Thoracic aorta (tissue), 2 donors: ENCODE measurements at regions not wholly inside any gene's neighbourhood (a gene's known extent, or its start where the extent isn't known, plus 50 kb on each side); places are given as distances from the start of the nearest gene placed in this dataset.

ENCODE experiments used
- ATAC-seq: fragments of 150-250 bp; one replicate; pipeline ENCODE4 v1.8.0; 2017; ENCODE audit warnings: low read depth; ENCODE audit not compliant: insufficient number of reproducible peaks, low FRiP score
- DNase-seq: peaks from one replicate; pipeline ENCODE4 v3.0.0-alpha.2; 2020; ENCODE audit warnings: low spot score
- H3K27ac ChIP-seq, 2 donors: fragments of 200-600 bp; sonication (generic); 1 replicate in 1 of 2; 2 replicates in 1 of 2; pipeline ENCODE4 v1.5.1; 2016; ENCODE audit warnings: mild to moderate bottlenecking in 2 of 2, moderate library complexity in 2 of 2
- H3K27me3 ChIP-seq: fragments of 200-600 bp; sonication (generic); replicated peaks from 2 replicates; pipeline ENCODE4 v1.6.0; 2016; ENCODE audit warnings: mild to moderate bottlenecking; ENCODE audit not compliant: insufficient read depth
- H3K36me3 ChIP-seq: fragments of 200-600 bp; sonication (generic); one replicate; pipeline ENCODE4 v1.5.1; 2016
- H3K4me1 ChIP-seq, 2 donors: fragments of 200-600 bp; sonication (generic); 1 replicate in 1 of 2; 2 replicates in 1 of 2; pipeline versions ENCODE4 v1.5.1 to v1.6.0; 2016; ENCODE audit warnings: low read depth in 2 of 2, mild to moderate bottlenecking in 1 of 2; ENCODE audit not compliant: control insufficient read depth in 1 of 2
- H3K4me3 ChIP-seq: fragments of 200-600 bp; sonication (generic); 2 replicates; pipeline ENCODE4 v1.5.1; 2016; ENCODE audit warnings: mild to moderate bottlenecking
- H3K9me3 ChIP-seq: fragments of 200-600 bp; sonication (generic); 2 replicates; pipeline ENCODE4 v1.5.1; 2016
- TF ChIP-seq, protein P1 (sequence below): fragments of 200-600 bp; sonication (generic); IDR thresholded peaks from one replicate; pipeline ENCODE4 v1.5.1; 2019; ENCODE audit warnings: antibody characterized with exemption

DNA sequence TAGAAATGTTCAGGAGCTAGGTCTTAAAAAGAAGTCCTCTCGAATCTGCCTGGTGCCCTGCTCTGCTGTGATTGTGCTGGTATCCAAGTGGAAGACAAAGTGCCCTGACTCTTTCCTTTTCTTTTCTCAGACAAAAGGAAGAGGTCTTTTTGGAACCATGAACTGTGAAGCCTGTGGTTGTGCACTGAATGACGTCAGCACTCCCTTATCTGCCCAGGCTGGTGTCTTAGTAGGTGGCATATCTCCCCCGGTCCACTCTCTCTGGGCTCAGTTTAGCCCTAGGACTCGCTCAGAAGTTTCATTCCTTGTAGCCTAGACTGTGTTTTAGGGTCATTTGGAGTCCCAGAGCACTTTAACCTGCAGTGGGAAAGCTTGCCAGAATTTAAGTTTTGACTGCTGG lies 400.3 kb upstream of the CT83 start:
- TF ChIP-seq, protein P1, sequence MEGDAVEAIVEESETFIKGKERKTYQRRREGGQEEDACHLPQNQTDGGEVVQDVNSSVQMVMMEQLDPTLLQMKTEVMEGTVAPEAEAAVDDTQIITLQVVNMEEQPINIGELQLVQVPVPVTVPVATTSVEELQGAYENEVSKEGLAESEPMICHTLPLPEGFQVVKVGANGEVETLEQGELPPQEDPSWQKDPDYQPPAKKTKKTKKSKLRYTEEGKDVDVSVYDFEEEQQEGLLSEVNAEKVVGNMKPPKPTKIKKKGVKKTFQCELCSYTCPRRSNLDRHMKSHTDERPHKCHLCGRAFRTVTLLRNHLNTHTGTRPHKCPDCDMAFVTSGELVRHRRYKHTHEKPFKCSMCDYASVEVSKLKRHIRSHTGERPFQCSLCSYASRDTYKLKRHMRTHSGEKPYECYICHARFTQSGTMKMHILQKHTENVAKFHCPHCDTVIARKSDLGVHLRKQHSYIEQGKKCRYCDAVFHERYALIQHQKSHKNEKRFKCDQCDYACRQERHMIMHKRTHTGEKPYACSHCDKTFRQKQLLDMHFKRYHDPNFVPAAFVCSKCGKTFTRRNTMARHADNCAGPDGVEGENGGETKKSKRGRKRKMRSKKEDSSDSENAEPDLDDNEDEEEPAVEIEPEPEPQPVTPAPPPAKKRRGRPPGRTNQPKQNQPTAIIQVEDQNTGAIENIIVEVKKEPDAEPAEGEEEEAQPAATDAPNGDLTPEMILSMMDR, result no peak
- Histone ChIP-seq H3K4me3 (no peak overlapping the region), H3K27me3 (no peaks in the 10 kb centered on the region), H3K4me1 (no peaks in the 10 kb centered on the region), H3K27ac (no peak overlapping the region), H3K36me3 (no peaks in the 10 kb centered on the region), H3K9me3 (no peaks in the 10 kb centered on the region)
- no peak for ATAC-seq
- no peak for DNase-seq

DNA sequence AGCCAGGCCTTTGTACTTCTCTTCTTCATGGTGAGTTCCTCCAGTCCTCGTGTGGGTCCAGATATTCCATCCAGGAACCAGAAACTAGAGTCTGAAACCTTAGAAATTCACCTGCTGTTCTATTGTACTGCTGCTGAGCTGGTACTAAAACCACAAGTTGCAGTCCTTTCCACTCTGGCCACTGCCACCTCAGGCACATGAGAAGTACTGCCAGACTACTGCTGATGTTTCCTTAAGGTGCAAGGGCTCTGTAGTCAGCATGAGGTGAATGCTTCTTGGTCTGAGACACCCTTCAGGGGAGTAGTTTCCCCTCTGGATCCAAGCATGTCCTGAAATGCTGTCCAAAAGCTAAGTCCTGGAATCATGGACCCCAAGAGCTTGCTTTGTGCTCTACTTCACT lies 399.6 kb upstream of the CT83 start:
- H3K36me3 ChIP-seq, result no peaks in the 10 kb centered on the region
- H3K27me3 ChIP-seq, result no peaks in the 10 kb centered on the region
- no peak overlapping the region for H3K27ac ChIP-seq
- H3K4me1 ChIP-seq, result no peaks in the 10 kb centered on the region
- TF ChIP-seq, protein P1, result no peak
- ATAC-seq, result no peak
- H3K9me3 ChIP-seq, result no peaks in the 10 kb centered on the region
- DNase-seq, result no peak
- H3K4me3 ChIP-seq, result no peak overlapping the region

DNA sequence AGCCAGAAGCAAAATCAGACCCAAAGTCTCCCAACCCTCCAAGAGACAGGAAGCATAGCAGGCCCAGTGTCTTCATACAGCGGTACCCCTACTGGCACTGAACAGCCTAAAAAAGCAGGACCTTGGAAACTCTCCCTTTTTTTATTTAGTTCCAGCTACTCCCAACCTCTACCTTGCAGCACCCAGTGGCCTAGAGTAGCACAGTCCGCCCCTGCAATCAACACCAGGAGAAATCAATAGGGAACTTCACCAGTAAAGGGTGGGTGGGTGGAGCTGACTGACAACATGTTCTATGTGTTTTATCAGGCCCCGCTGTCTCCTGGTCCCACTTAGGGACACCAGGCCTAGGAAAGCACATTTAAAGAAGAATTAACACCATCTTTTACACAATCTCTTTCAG lies 378.5 kb upstream of the CT83 start:
- Histone ChIP-seq H3K27me3 (no peaks in the 10 kb centered on the region), H3K9me3 (no peaks in the 10 kb centered on the region)

DNA sequence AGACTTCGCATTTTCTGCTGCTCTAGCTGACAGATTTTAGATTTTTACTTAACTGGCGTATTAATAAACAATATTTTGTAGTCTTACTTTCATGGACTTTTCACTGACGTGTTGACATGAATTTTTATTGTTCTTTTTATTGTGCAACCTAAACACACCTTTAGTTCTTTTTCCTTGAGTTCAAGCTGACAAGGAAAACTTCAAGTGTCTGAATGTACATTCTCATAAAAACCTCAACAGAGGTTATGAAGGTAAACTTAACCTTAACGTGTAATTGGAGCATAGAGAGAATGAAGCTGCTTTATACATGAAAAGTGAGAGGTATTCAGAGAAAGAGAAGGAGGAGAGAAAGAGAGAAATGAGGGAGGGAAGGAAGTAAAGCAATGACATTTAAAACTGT lies 364.3 kb upstream of the CT83 start:
- TF ChIP-seq, protein P1, result no peak
- no peaks in the 10 kb centered on the region for H3K9me3 ChIP-seq
- no peaks in the 10 kb centered on the region for H3K4me1 ChIP-seq
- no peaks in the 10 kb centered on the region for H3K36me3 ChIP-seq
- no peak for DNase-seq
- no peak overlapping the region for H3K4me3 ChIP-seq
- no peak for ATAC-seq
- no peaks in the 10 kb centered on the region for H3K27me3 ChIP-seq
- no peak overlapping the region for H3K27ac ChIP-seq

More for the DNA sequence above, 378.5 kb upstream of the CT83 start:
- Histone ChIP-seq H3K4me3 (no peak overlapping the region), H3K27ac (no peak overlapping the region), H3K36me3 (no peaks in the 10 kb centered on the region), H3K4me1 (no peaks in the 10 kb centered on the region)
- TF ChIP-seq, protein P1, result no peak
- DNase-seq (no peak), ATAC-seq (no peak)

DNA sequence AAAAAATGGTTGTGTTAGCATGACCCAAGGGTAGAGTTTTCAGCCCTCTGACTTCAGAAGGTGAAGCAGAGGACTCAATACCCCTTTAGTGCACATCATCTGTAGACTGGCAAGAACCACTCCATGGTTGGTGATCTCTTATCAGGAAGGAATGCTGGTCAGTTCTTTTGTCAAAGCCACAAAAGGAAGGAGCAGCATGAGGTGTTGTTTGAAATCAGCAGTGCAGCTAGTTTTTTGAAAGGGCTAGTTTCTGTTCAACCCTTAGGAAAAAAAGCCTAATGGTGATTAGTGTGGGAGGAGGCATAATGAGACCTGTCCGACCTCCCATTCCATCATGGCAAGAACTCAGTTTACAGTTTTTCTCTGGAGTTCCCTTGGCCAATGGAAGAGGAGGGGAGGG lies 362.0 kb upstream of the CT83 start:
- TF ChIP-seq, protein P1, result no peak
- ATAC-seq (no peak), DNase-seq (no peak)
- no peaks in the 10 kb centered on the region for H3K36me3 ChIP-seq
- H3K4me3 ChIP-seq, result no peak overlapping the region
- H3K9me3 ChIP-seq, result no peaks in the 10 kb centered on the region
- no peaks in the 10 kb centered on the region for H3K27me3 ChIP-seq
- H3K4me1 ChIP-seq, result no peaks in the 10 kb centered on the region
- no peak overlapping the region for H3K27ac ChIP-seq
